HEK293T (cell line): ENCODE measurements at regions not wholly inside any gene's neighbourhood (a gene's known extent, or its start where the extent isn't known, plus 50 kb on each side); places are given as distances from the start of the nearest gene placed in this dataset.

Experiments used
- BHLHE40 ChIP-seq: fragments of 450-650 bp; IDR thresholded peaks from 2 replicates; pipeline ENCODE4 v1.6.1; 2016; ENCODE audit warnings: mild to moderate bottlenecking, moderate library complexity, borderline replicate concordance
- ELF4 ChIP-seq: fragments of 450-650 bp; IDR thresholded peaks from 2 replicates; pipeline ENCODE4 v1.6.1; 2017; ENCODE audit warnings: antibody characterized with exemption
- FOXK2 ChIP-seq: fragments of 450-650 bp; IDR thresholded peaks from 2 replicates; pipeline ENCODE4 v1.6.1; 2016; ENCODE audit warnings: mild to moderate bottlenecking
- NFRKB ChIP-seq: fragments of 450-650 bp; IDR thresholded peaks from 2 replicates; pipeline ENCODE4 v1.6.1; 2016; ENCODE audit warnings: mild to moderate bottlenecking, moderate library complexity
- PKNOX1 ChIP-seq: fragments of 450-650 bp; IDR thresholded peaks from 2 replicates; pipeline ENCODE4 v1.6.1; 2016
- SP1 ChIP-seq: fragments of 450-650 bp; IDR thresholded peaks from 2 replicates; pipeline ENCODE4 v1.6.1; 2017
- TARDBP ChIP-seq: fragments of 450-650 bp; IDR thresholded peaks from 2 replicates; pipeline ENCODE4 v1.6.1; 2016
- ZNF384 ChIP-seq: fragments of 450-650 bp; IDR thresholded peaks from 2 replicates; pipeline ENCODE4 v1.6.1; 2016

- TF ChIP-seq FOXK2 (no peak), ZNF384 (no peak), NFRKB (no peak), BHLHE40 (no peak), TARDBP (no peak), PKNOX1 (no peak), SP1 (no peak), ELF4 (no peak)
Observed at GRCh38 chr6:21759721-21760120, 166.2 kb downstream of the SOX4 start.
